ENCODE measurements at regions not wholly inside any gene's neighbourhood (a gene's known extent, or its start where the extent isn't known, plus 50 kb on each side); places are given as distances from the start of the nearest gene placed in this dataset.

- DNase-seq (ENCODE audit: low read depth in 2 of 2, low spot score in 1 of 2): no peak
Observed at GRCh38 chr1:221067721-221068120, 188.5 kb downstream of the HLX start.

DNA sequence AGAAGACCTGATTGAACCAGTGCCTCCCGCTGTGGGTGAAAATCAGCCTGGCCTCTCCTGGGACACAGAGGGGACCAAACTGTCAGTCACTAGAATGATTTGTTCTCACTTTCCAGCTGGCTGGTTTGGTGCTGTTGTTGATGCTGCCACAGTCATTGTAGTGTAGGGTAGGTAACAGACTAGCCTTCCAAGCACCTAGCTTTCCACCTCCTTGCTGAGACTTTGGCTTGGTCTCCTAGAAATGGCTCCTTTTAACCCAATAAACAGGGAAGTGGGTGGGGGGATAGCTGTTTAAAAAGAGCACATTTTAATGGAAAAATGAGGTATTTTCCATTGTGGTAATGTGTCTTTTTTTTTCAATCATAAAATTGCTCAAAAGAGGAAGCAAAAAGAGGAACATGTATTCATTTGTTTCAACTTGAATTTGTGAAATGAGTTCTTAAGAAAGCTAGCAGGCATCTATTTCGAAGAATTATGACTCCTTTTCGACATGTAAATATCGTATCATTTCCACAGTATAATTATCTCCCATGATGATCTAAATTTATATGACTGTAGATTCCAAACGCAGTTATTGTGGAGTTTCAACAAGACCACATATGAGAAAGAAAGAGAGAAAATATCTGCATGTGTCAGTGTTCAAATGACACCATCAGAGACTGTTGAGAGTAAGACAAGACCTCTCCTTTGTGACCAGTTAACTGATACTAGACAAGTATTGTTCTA is 190.1 kb downstream of the HLX start:
- DNase-seq (ENCODE audit: low read depth in 2 of 2, low spot score in 1 of 2): no peak

GRCh38 chr1:221069986-221070385 is 190.7 kb downstream of the HLX start:
- no peak for DNase-seq (ENCODE audit: low read depth in 2 of 2, low spot score in 1 of 2)

DNA sequence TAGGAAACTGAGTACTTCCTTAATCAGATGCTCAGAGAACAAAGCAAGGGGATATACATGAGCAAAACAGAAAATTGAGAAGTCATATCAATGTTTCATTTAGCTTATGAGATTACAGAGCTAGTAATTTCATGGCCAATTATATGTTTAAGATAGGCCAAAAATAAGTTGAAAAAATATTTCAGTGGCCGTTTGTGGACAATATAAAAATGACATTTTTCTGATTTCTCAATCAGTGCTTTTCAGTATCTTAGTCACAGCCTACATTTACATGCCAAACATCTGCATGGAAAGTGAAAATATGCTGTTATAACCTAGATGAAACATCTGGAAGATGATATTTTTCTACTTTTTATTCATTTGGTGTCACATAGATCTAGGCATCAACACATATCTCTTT is 192.5 kb downstream of the HLX start:
- DNase-seq (ENCODE audit: low read depth in 2 of 2, low spot score in 1 of 2): no peak

DNA sequence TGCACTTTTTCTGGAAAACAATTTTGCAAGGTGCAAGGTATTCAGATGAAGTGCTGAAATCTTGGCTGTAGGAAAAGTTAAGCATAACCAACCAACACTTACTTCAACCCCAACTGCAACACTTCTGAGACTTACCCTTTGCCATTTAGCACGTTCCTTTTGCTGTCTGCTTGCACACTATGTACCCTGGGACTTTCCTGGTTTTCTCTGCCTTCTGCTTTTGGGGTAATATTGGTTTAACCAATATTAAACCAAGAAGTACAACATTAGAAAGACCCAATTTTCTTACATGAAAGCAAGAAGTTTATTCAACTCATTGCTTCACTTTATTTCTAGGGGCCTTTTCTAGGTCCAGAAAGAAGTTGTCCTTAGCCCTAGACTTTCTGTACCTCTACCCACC is 193.0 kb downstream of the HLX start:
- DNase-seq (ENCODE audit: low read depth in 2 of 2, low spot score in 1 of 2): no peak

DNA sequence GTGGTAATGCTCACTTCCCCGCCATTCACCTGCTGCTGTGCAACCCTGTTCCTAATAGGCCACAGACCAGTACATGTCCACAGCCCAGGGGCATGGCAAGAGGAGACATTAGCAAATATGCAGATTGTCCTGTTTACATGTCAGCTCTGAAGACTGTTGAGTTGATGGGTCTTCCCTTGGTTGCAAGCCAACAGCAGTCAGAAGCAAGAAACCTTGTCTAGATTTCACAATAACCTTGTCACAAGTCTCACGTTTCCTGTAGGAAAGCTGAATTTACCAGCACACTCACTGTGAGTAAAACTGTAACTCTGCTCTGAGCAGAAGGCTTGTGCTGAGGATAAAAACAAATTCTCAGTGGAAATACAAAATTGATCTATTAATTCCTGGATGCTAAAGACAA is 195.1 kb downstream of the HLX start:
- DNase-seq (ENCODE audit: low read depth in 2 of 2, low spot score in 1 of 2): no peak

DNA sequence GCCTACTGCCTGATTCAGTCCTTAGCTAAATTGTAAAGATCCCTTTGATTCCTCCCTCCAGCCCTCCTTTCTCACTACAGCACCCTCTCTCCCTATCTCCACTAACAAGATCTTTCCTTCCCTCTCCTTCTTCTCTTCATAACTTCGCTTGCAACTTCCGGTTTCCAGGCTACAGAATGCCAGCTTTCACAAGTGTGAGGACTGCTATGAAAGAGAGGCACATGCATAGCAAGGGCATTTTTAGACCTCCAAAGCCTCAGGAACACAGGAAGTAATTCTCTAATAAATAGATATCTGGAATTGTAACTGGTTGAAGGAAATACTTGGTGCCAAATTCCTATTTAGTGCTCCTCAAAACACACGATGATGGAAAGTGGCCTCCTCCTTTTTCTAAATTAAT is 196.7 kb downstream of the HLX start:
- no peak for DNase-seq (ENCODE audit: low read depth in 2 of 2, low spot score in 1 of 2)

- DNase-seq (ENCODE audit: low read depth in 2 of 2, low spot score in 1 of 2): no peak
Observed at GRCh38 chr1:221076391-221076811, 197.2 kb downstream of the HLX start.

DNA sequence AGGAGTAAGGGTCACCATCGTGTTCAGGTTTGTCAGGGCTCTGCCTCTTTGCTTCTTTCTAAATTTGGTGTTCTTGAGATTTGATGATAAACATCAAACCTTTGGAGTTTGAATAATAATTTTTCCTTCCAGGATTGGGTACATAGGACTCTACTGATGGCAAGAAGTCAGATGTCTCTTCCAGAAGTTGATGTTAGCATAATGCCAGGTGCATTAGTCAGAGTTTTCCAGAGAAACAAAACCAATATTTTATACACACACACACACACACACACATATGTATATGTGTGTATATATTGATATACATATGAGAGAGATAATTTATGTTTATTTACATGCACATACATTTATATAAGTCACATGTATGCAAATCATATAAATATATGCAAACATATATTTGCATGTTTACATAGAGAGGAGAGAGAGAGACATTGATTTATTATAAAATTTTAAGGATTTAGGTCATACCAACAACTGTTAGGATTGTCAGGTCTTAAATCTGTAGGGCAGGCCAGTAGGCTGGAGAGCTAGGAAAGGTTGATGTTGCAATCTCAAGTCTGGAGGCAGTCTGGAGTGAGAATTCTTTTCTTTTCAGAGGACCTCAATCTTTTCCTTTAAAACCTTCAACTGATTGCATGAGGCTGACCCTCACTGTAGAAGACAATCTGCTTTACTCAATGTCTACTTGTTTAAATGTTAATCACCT is 199.2 kb downstream of the HLX start:
- DNase-seq (ENCODE audit: low read depth in 2 of 2, low spot score in 1 of 2): no peak

GRCh38 chr1:221083902-221084301 is 204.7 kb downstream of the HLX start:
- DNase-seq (ENCODE audit: low read depth in 2 of 2, low spot score in 1 of 2): no peak

- DNase-seq (ENCODE audit: low read depth in 2 of 2, low spot score in 1 of 2): no peak
Observed at GRCh38 chr1:221084681-221085080, 205.4 kb downstream of the HLX start.

DNA sequence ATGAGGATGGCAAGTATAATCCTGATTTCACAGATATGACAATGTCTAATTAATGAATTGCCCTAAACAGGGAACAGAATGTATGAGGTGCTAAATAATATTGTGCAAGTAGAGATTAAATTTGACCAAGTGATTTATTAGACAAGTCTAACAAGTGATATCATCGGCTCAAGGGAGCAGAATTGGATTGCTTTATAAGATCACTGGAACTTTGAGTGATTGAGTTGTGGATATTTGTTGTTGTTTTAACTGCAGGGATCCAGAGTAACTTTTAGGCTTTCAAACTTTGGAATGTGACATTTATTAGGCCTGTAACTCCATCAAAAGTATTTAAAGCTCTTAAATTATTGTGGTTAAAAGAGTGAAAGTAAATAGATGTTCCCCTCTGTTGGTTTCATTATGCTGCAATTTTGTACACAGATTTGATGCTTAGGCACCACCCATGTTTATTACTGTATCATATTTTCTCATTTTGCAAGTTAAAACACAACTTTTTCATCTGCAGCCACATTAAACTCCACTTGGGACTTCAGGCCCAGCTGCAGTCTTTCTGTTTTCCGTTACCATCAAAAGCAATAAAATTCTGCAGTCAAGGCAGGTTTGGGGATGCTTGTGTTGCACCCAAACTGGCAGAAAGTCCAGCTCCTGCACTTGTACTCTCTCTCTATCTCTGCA is 206.6 kb downstream of the HLX start:
- no peak for DNase-seq (ENCODE audit: low read depth in 2 of 2, low spot score in 1 of 2)

- DNase-seq (ENCODE audit: low read depth in 2 of 2, low spot score in 1 of 2): no peak
Observed at GRCh38 chr1:221087919-221088318, 208.7 kb downstream of the HLX start.

- no peak for DNase-seq (ENCODE audit: low read depth in 2 of 2, low spot score in 1 of 2)
Observed at GRCh38 chr1:221089273-221089672, 210.0 kb downstream of the HLX start.

- DNase-seq (ENCODE audit: low read depth in 2 of 2, low spot score in 1 of 2): no peak
Observed at GRCh38 chr1:221089803-221090202, 210.6 kb downstream of the HLX start.

GRCh38 chr1:221093903-221094791 is 214.9 kb downstream of the HLX start:
- DNase-seq (ENCODE audit: low read depth in 2 of 2, low spot score in 1 of 2): no peak

- no peak for DNase-seq (ENCODE audit: low read depth in 2 of 2, low spot score in 1 of 2)
Observed at GRCh38 chr1:221097479-221098281, 218.4 kb downstream of the HLX start.

DNA sequence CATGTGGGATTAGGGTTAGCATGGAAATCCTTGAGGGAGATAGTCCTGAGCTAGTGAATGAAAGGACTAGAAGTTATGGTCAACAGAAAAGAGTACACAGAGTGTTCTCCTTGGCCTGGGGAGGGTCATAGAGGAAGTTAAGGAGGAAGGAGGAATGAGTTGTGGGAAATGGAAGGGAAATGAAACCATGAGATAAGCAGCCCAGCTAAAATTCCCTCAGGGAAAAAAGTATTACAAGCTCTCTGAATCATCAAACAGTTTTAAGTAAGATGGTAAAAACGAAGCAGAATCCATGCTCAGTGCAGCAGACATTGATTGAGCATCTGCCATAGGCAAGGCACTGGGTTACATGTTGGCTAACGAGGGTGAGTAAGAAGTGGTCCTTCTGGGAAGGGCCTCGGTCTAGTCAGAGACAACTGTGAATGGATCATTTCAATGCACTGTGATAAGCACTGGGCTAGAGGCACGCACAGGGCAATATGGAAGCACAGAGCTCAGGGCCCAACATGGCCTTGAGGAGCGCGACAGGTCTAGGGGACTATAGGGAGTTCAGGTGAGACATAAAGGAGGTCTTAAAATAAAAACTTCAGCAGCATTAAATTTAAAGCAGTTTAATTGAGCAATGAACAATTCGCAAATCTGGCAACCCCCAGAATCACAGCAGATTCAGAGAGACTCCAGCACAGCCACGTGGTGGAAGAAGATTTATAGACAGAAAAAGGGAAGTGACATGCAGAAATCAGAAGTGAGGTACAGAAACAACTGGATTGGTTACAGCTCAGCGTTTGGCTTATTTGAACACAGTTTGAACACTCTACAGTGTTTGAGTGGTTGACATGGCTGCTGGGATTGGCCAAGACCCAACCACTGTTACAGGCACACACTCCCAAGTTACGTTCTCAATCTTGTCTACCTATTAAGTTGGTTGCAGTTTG is 219.5 kb downstream of the HLX start:
- no peak for DNase-seq (ENCODE audit: low read depth in 2 of 2, low spot score in 1 of 2)
